ENCODE measurements at regions not wholly inside any gene's neighbourhood (a gene's known extent, or its start where the extent isn't known, plus 50 kb on each side); places are given as distances from the start of the nearest gene placed in this dataset.

DNA sequence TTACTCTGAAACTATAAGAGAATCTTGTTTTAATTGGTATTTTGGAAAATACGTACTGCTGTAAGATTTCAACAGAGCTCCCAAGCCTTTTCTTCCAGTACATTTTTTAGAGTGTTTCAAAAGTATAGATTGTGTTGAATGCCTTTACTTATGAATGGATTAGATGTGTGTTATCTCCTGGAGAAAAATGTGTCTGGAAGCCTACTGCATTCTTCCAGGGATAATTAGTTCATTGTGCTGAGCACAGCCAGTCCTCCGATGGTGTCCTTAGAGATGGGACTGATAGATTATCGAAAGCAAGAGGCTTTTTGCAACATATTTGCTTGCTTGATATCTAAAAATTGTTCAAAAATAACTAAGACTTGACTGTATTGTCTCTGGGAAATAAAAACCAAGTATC, 114.2 kb downstream of the PLEKHG1 start:
- Histone ChIP-seq H3K9me3 (no peaks in the 10 kb centered on the region), H3K4me1 (peaks cover 12 to 20% (median 18%) of the 10 kb centered on the region in 4 donors), H3K36me3 (no peaks in the 10 kb centered on the region), H3K27me3 (no peaks in the 10 kb centered on the region), H3K4me3 (no peak overlapping the region), H3K27ac (replicated peaks in 1 of 4) (no peak overlapping the region)
- TF ChIP-seq, protein P1, sequence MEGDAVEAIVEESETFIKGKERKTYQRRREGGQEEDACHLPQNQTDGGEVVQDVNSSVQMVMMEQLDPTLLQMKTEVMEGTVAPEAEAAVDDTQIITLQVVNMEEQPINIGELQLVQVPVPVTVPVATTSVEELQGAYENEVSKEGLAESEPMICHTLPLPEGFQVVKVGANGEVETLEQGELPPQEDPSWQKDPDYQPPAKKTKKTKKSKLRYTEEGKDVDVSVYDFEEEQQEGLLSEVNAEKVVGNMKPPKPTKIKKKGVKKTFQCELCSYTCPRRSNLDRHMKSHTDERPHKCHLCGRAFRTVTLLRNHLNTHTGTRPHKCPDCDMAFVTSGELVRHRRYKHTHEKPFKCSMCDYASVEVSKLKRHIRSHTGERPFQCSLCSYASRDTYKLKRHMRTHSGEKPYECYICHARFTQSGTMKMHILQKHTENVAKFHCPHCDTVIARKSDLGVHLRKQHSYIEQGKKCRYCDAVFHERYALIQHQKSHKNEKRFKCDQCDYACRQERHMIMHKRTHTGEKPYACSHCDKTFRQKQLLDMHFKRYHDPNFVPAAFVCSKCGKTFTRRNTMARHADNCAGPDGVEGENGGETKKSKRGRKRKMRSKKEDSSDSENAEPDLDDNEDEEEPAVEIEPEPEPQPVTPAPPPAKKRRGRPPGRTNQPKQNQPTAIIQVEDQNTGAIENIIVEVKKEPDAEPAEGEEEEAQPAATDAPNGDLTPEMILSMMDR (IDR thresholded peaks at IDR 0.05), result no peak
- TF ChIP-seq EP300 (IDR thresholded peaks at IDR 0.05), result no peak
- no peak for TF ChIP-seq POLR2A (IDR thresholded peaks at IDR 0.05; ENCODE audit: low read depth)
- TF ChIP-seq POLR2AphosphoS5 (IDR thresholded peaks at IDR 0.05), result no peak
- intact Hi-C loops (cut with DNase I), result no loop called here
- 84% methylated on average over 3 of the region's 3 CpGs for WGBS
- no peak for DNase-seq (ENCODE audit: extremely low spot score)

DNA sequence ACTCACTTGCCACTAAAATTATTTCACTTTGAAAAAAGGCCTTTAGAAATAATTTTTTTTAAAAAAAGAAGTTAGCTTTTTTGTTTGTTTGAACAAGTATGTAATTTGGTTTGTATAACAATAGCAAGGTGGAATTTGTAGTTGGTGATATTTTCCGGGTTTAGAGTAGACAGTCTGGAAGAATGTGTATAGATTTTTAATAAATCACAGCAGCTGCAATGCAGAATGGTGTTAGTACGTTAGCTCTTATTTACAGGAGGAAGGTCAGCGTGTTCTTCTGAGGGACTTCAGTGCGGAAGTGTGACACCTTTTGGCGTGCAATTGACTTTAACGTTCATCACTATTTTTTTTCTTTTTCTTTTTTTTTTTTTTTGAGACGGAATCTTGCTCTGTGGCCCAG, 115.4 kb downstream of the PLEKHG1 start:
- H3K4me3 ChIP-seq, result no peak overlapping the region
- WGBS, result 93% methylated on average over 7 of the region's 7 CpGs
- no peaks in the 10 kb centered on the region for H3K27me3 ChIP-seq
- H3K9me3 ChIP-seq, result no peaks in the 10 kb centered on the region
- DNase-seq (ENCODE audit: extremely low spot score), result no peak
- peaks cover 12 to 20% (median 20%) of the 10 kb centered on the region in 4 donors for H3K4me1 ChIP-seq
- no peaks in the 10 kb centered on the region for H3K36me3 ChIP-seq
- H3K27ac ChIP-seq (replicated peaks in 1 of 4), result no peak overlapping the region
- intact Hi-C loops (cut with DNase I), result no loop called here
- TF ChIP-seq POLR2A (IDR thresholded peaks at IDR 0.05; ENCODE audit: low read depth) (no peak), EP300 (IDR thresholded peaks at IDR 0.05) (no peak), POLR2AphosphoS5 (IDR thresholded peaks at IDR 0.05) (no peak)
- TF ChIP-seq, protein P1 (IDR thresholded peaks at IDR 0.05), result no peak

DNA sequence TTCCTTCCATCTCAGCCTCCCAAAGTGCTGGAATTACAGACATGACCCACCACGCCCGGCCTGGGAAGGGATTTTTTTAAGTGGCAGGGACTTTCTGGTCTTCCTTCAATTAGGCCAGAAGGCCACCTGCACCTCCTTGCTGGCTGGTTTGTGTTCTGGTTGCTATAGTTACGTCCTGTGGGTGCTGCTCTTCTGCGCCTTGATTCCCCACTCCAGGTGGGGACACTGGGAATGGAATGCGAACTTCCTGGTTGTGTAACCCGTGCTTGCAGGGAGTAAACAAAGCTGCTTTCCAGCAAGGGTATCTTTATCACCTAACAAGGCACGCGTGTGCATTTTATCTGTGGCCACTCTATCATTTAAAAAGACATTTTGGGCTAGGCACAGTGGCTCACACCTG, 117.7 kb downstream of the PLEKHG1 start:
- 94% methylated on average over 8 of the region's 8 CpGs for WGBS
- intact Hi-C loops (cut with DNase I), result no loop called here

DNA sequence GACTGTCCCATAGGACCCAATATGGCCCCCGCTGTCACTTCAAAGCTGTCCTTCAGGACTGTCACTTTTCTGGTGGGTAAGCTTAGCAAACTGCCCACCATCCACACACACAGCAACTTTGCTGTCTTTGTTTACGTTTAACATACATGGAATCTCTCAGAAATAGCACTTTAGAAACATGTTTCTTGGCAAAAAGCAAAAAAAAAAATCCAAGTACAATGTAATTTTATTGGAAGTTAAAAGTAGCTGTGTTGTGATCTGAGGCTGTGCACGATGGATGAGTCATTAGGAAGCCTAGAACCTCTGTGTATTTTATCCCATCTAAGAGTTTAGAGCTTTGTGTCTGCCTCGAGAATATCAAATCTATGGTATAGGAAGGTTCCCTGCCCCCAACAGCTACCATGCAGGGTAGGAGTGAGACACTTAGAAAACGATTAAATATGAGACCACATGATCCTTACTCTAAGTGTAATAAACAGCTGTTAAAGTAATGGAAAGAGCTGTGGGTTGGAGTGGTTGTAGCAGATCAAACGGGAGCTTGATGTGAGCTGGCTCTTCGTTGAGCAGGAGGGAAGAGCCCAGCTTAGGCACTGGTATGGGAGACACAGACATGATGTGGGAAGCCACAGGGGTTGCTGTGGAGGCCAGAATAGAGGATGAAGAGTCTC, 119.5 kb downstream of the PLEKHG1 start:
- Histone ChIP-seq H3K9me3 (no peaks in the 10 kb centered on the region), H3K36me3 (no peaks in the 10 kb centered on the region), H3K27ac (replicated peaks in 1 of 4) (no peak overlapping the region), H3K4me3 (no peak overlapping the region), H3K4me1 (peaks cover 0 to 4% (median 0%) of the 10 kb centered on the region in 4 donors), H3K27me3 (no peaks in the 10 kb centered on the region)
- intact Hi-C loops (cut with DNase I), result no loop called here
- WGBS, result 74% methylated on average over 7 of the region's 7 CpGs
- DNase-seq (ENCODE audit: extremely low spot score), result no peak
- no peak for TF ChIP-seq POLR2AphosphoS5 (IDR thresholded peaks at IDR 0.05)

More for the DNA sequence above, 117.7 kb downstream of the PLEKHG1 start:
- Histone ChIP-seq H3K9me3 (no peaks in the 10 kb centered on the region), H3K27ac (replicated peaks in 1 of 4) (no peak overlapping the region), H3K4me1 (peaks cover 9 to 12% (median 12%) of the 10 kb centered on the region in 4 donors), H3K4me3 (no peak overlapping the region), H3K27me3 (no peaks in the 10 kb centered on the region), H3K36me3 (no peaks in the 10 kb centered on the region)
- no peak for DNase-seq (ENCODE audit: extremely low spot score)
- TF ChIP-seq, protein P1 (IDR thresholded peaks at IDR 0.05), result no peak
- TF ChIP-seq POLR2AphosphoS5 (IDR thresholded peaks at IDR 0.05) (no peak), POLR2A (IDR thresholded peaks at IDR 0.05; ENCODE audit: low read depth) (no peak), EP300 (IDR thresholded peaks at IDR 0.05) (no peak)

DNA sequence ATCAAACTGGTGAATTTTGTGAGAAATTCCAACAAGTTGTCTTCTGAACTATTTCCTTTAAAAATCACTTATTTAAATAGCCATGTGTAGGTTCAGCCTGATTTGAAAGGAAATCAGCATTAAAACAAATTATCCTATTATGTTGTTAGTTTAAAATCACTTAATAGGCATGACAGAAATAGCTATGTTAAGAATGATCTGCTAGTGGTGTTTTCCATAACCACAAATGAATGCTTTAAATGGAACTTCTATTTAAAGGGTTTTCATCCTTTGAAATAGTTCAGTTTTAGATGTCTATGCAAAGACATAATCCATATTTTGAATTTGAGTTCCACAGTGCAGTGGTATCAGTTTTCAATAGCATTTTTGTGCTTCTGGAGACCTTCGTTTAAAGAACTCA, 120.1 kb downstream of the PLEKHG1 start:
- Histone ChIP-seq H3K36me3 (no peaks in the 10 kb centered on the region), H3K9me3 (no peaks in the 10 kb centered on the region), H3K27ac (replicated peaks in 1 of 4) (no peak overlapping the region), H3K27me3 (no peaks in the 10 kb centered on the region), H3K4me3 (no peak overlapping the region), H3K4me1 (peaks cover 0 to 4% (median 0%) of the 10 kb centered on the region in 4 donors)
- no peak for DNase-seq (ENCODE audit: extremely low spot score)
- 71% methylated on average over 1 of the region's 1 CpG for WGBS
- intact Hi-C loops (cut with DNase I), result no loop called here
- TF ChIP-seq EP300 (IDR thresholded peaks at IDR 0.05) (no peak), POLR2A (IDR thresholded peaks at IDR 0.05; ENCODE audit: low read depth) (no peak), POLR2AphosphoS5 (IDR thresholded peaks at IDR 0.05) (no peak)
- TF ChIP-seq, protein P1 (IDR thresholded peaks at IDR 0.05), result no peak
